K562 (cell line): ENCODE measurements at regions not wholly inside any gene's neighbourhood (a gene's known extent, or its start where the extent isn't known, plus 50 kb on each side); places are given as distances from the start of the nearest gene placed in this dataset.

ENCODE experiments used
- ATAC-seq: fragments of 200-7000 bp; cut with Tn5 transposase; 3 replicates; pipeline ENCODE4 v1.9.1; 2020; ENCODE audit warnings: moderate library complexity
- BruUV-seq: library from RNA; stranded (reverse); fragments of 400-500 nt; replicated peaks from 2 replicates; lab custom pipeline; 2021; lab: Mats Ljungman, UMichigan
- CTCF ChIA-PET: fragments of 300-600 bp; formaldehyde crosslinking; extraction: SDS; loops from one replicate; lab custom pipeline; 2021; ENCODE audit warnings: low intra/inter-chr PET ratio; lab: Yijun Ruan, JAX
- POLR2A ChIA-PET: fragments of 300-600, 350-650 bp; sonication (Branson Sonifier 250); formaldehyde crosslinking; extraction: SDS; loops from one replicate; lab custom pipeline; 2021; ENCODE audit warnings: antibody characterized with exemption, inconsistent platforms; lab: Yijun Ruan, JAX
- DNase-seq, 4 experiments: peaks; one replicate each; pipeline versions ENCODE4 v3.0.0 to v3.0.0-alpha.2; 2011 to 2018; ENCODE audit warnings: low spot score in 3 of 4, mixed read lengths in 3 of 4; ENCODE audit errors: extremely low read depth in 1 of 4
- FAIRE-seq: peaks from 2 replicates; lab custom pipeline; 2011; peaks lifted over from hg19 to GRCh38; lab: Jason Lieb, UNC
- H2AFZ ChIP-seq: 2 replicates; pipeline ENCODE4 v1.6.0; 2011; ENCODE audit warnings: low read depth, low read length, control low read depth, inconsistent platforms
- H3K27ac ChIP-seq: fragments of 200-600 bp; 3 replicates; pipeline ENCODE4 v1.8.0; 2011; ENCODE audit warnings: low read depth, mild to moderate bottlenecking, control low read depth, inconsistent platforms, low read length, moderate library complexity, mixed read lengths; ENCODE audit errors: extremely low read depth
- H3K27me3 ChIP-seq, 2 experiments: fragments of 300-600 bp in 1 of 2; 2 replicates in 1 of 2; 3 replicates in 1 of 2; pipeline versions ENCODE4 v1.6.0 to v1.8.0; 2011; ENCODE audit warnings: inconsistent platforms in 2 of 2, low read length in 2 of 2, mild to moderate bottlenecking in 1 of 2, mixed read lengths in 1 of 2, moderate library complexity in 1 of 2; ENCODE audit not compliant: control insufficient read depth in 2 of 2, insufficient read depth in 2 of 2
- H3K36me3 ChIP-seq: fragments of 300-600 bp; 3 replicates; pipeline ENCODE4 v1.8.0; 2011; ENCODE audit warnings: mild to moderate bottlenecking, low read length, inconsistent platforms; ENCODE audit not compliant: control insufficient read depth, insufficient read depth
- H3K4me1 ChIP-seq, 2 experiments: fragments of 200-600 bp in 1 of 2; replicated peaks in 1 of 2; 2 replicates in 1 of 2; 3 replicates in 1 of 2; pipeline versions ENCODE4 v1.5.1 to v1.8.0; 2011; ENCODE audit warnings: inconsistent platforms in 2 of 2, low read length in 2 of 2, mild to moderate bottlenecking in 1 of 2, mixed read lengths in 1 of 2, moderate library complexity in 1 of 2; ENCODE audit not compliant: control insufficient read depth in 2 of 2, insufficient read depth in 2 of 2
- H3K4me2 ChIP-seq: 2 replicates; pipeline ENCODE4 v1.6.1; 2011; ENCODE audit warnings: low read length, control low read depth, inconsistent platforms, mixed read lengths; ENCODE audit not compliant: insufficient read depth
- H3K4me3 ChIP-seq: fragments of 200-600 bp; sonication (generic), shearing (Covaris generic); 2 replicates; pipeline ENCODE4 v1.5.1; 2016; ENCODE audit warnings: control low read depth, inconsistent platforms
- H3K79me2 ChIP-seq: fragments of 200-600 bp; 3 replicates; pipeline ENCODE4 v1.8.0; 2011; ENCODE audit warnings: low read length, inconsistent platforms; ENCODE audit not compliant: control insufficient read depth, insufficient read depth
- H3K9ac ChIP-seq, 2 experiments: 2 replicates each; pipeline versions ENCODE4 v1.6.0 to v1.6.1; 2011; ENCODE audit warnings: low read depth in 2 of 2, low read length in 2 of 2, control low read depth in 1 of 2, inconsistent platforms in 1 of 2, mild to moderate bottlenecking in 1 of 2, mixed read lengths in 1 of 2; ENCODE audit not compliant: insufficient read depth in 1 of 2
- H3K9me1 ChIP-seq: one replicate; pipeline ENCODE4 v1.6.0; 2011; ENCODE audit warnings: inconsistent platforms, mild to moderate bottlenecking, low read length, moderate library complexity; ENCODE audit not compliant: control insufficient read depth, insufficient read depth
- H3K9me3 ChIP-seq: replicated peaks from 2 replicates; pipeline ENCODE4 v1.5.1; 2011; ENCODE audit warnings: low read depth, low read length, inconsistent platforms; ENCODE audit not compliant: control insufficient read depth, insufficient read depth
- H4K20me1 ChIP-seq: replicated peaks from 2 replicates; pipeline ENCODE4 v1.6.1; 2011; ENCODE audit warnings: low read length, inconsistent platforms, mixed read lengths; ENCODE audit not compliant: control insufficient read depth, insufficient read depth
- BRF2 ChIP-seq: IDR thresholded peaks from 3 replicates; pipeline ENCODE4 v1.6.1; 2011; ENCODE audit warnings: borderline replicate concordance, mild to moderate bottlenecking; ENCODE audit not compliant: insufficient read length, insufficient read depth
- C11orf30 ChIP-seq: fragments of 450-650 bp; IDR thresholded peaks from 2 replicates; pipeline ENCODE4 v1.6.1; 2016; ENCODE audit warnings: low read depth, mild to moderate bottlenecking
- CBX1 ChIP-seq: sonication (generic); IDR thresholded peaks from 2 replicates; pipeline ENCODE4 v1.6.1; 2016; ENCODE audit warnings: antibody characterized with exemption, low read depth, mild to moderate bottlenecking
- DACH1 ChIP-seq: fragments of 450-650 bp; IDR thresholded peaks from 2 replicates; pipeline ENCODE4 v1.6.1; 2018; ENCODE audit not compliant: partially characterized antibody
- FOXK2 ChIP-seq, 2 experiments: fragments of 450-650 bp; IDR thresholded peaks in 1 of 2; conservative IDR thresholded peaks in 1 of 2; 2 replicates each; pipeline ENCODE4 v1.6.1; 2016; ENCODE audit warnings: low read depth in 2 of 2, mild to moderate bottlenecking in 1 of 2
- FOXP1 ChIP-seq: sonication (generic); formaldehyde crosslinking; IDR thresholded peaks from 2 replicates; pipeline ENCODE4 v1.8.0; 2022; ENCODE audit warnings: mild to moderate bottlenecking, missing genetic modification reagents
- HINFP ChIP-seq: fragments of 450-650 bp; conservative IDR thresholded peaks from 2 replicates; pipeline ENCODE4 v1.6.1; 2016; ENCODE audit warnings: missing genetic modification characterization, low read depth, mild to moderate bottlenecking, control low read depth, missing compliant biosample characterization
- HSF4 ChIP-seq: fragments of 250-450 bp; sonication (Bioruptor Pico); IDR thresholded peaks from 2 replicates; pipeline ENCODE4 v2.1.2; 2022; ENCODE audit warnings: mild to moderate bottlenecking, moderate library complexity, borderline replicate concordance
- LARP7 ChIP-seq: fragments of 450-650 bp; IDR thresholded peaks from 2 replicates; pipeline ENCODE4 v1.6.1; 2016
- MTF1 ChIP-seq: fragments of 250-450 bp; sonication (Bioruptor Pico); IDR thresholded peaks from 2 replicates; pipeline ENCODE4 v1.9.0; 2021; ENCODE audit warnings: moderate library complexity, mild to moderate bottlenecking, inconsistent platforms, borderline replicate concordance
- NCOA6 ChIP-seq: fragments of 450-650 bp; IDR thresholded peaks from 2 replicates; pipeline ENCODE4 v1.6.1; 2017; ENCODE audit warnings: mild to moderate bottlenecking
- PTRF ChIP-seq: fragments of 450-650 bp; IDR thresholded peaks from 2 replicates; pipeline ENCODE4 v1.6.1; 2016; ENCODE audit warnings: mild to moderate bottlenecking, missing genetic modification characterization, missing compliant biosample characterization
- SMAD1 ChIP-seq: fragments of 150-350 bp; IDR thresholded peaks from 2 replicates; pipeline ENCODE4 v1.6.1; 2014; ENCODE audit warnings: low read length, low read depth; ENCODE audit not compliant: partially characterized antibody
- SMARCE1 ChIP-seq: fragments of 450-650 bp; IDR thresholded peaks from 2 replicates; pipeline ENCODE4 v1.7.1; 2016; ENCODE audit warnings: mild to moderate bottlenecking
- ZC3H8 ChIP-seq: fragments of 450-650 bp; IDR thresholded peaks from 2 replicates; pipeline ENCODE4 v1.6.1; 2017
- ZNF24 ChIP-seq: fragments of 450-650 bp; IDR thresholded peaks from 2 replicates; pipeline ENCODE4 v1.6.1; 2016
- ZNF280A ChIP-seq: fragments of 450-650 bp; IDR thresholded peaks from 2 replicates; pipeline ENCODE4 v1.6.1; 2018; ENCODE audit warnings: mild to moderate bottlenecking, low read depth; ENCODE audit not compliant: partially characterized antibody
- ZNF41 ChIP-seq: fragments of 250-450 bp; sonication (Bioruptor Pico); conservative IDR thresholded peaks from 2 replicates; pipeline ENCODE4 v1.4.0; 2020; ENCODE audit warnings: mild to moderate bottlenecking
- ZNF586 ChIP-seq: fragments of 450-650 bp; formaldehyde crosslinking; conservative IDR thresholded peaks from 2 replicates; pipeline ENCODE4 v1.4.0; 2020; ENCODE audit warnings: mild to moderate bottlenecking, moderate library complexity
- ZNF707 ChIP-seq: fragments of 250-450 bp; sonication (Bioruptor Pico); conservative IDR thresholded peaks from 2 replicates; pipeline ENCODE4 v1.8.0; 2022; ENCODE audit warnings: inconsistent platforms, mild to moderate bottlenecking, moderate library complexity
- WGBS: fragments of 100-300 bp; shearing (Covaris generic); methylation state at CpG from one replicate; pipeline ENCODE4 v1.1.6; 2016; ENCODE audit warnings: low coverage, mixed read lengths; ENCODE audit not compliant: insufficient coverage; ENCODE audit errors: missing lambda C conversion rate; 5-methylcytosine and 5-hydroxymethylcytosine counted together
- in situ Hi-C: fragments of 300-500 bp; cut with MboI; formaldehyde crosslinking; loops from 4 replicates; pipeline ENCODE4 v1.15.0; 2018; ENCODE audit warnings: inconsistent platforms, mixed read lengths
- intact Hi-C: fragments of 100-400 bp; cut with micrococcal nuclease; formaldehyde crosslinking; loops from 2 replicates; pipeline ENCODE4 v1.14.2; 2022

- TF ChIP-seq ZNF280A = no peak
- TF ChIP-seq FOXK2 (conservative IDR thresholded peaks at IDR 0.05 in 1 of 2, IDR thresholded peaks at IDR 0.05 in 1 of 2; ENCODE audit: low read depth in 2 of 2) = no peak
- TF ChIP-seq ZNF707 (CRISPR knock-in tag) = no peak
- TF ChIP-seq CBX1 = no peak
- TF ChIP-seq NCOA6 = no peak
- no peak for TF ChIP-seq ZNF24
- TF ChIP-seq C11orf30 = peak; percentile 14; the same call in 1 of the 2 replicates
- no peak for TF ChIP-seq ZNF586 (CRISPR knock-in tag)
- TF ChIP-seq ZNF41 (CRISPR knock-in tag) = no peak
- TF ChIP-seq SMAD1 = no peak
Observed at GRCh38 chr2:43114210-43114609, 112.2 kb downstream of the ZFP36L2 start (continued).

GRCh38 chr2:43111788-43112554 lies 114.4 kb downstream of the ZFP36L2 start:
- in situ Hi-C loops (no loop called here), intact Hi-C loops (no loop called here)
- FAIRE-seq = no peak
- Histone ChIP-seq H3K9me1 (no peaks in the 10 kb centered on the region), H4K20me1 (no peaks in the 10 kb centered on the region), H3K27me3 (no peaks in the 10 kb centered on the region), H3K9ac (no peak overlapping the region), H3K9me3 (no peaks in the 10 kb centered on the region), H3K79me2 (no peaks in the 10 kb centered on the region), H3K4me2 (no peak overlapping the region), H3K36me3 (no peaks in the 10 kb centered on the region), H3K4me1 (no peaks in the 10 kb centered on the region; a peak in 1 of 5 replicates), H2AFZ (no peak overlapping the region), H3K4me3 (no peak overlapping the region), H3K27ac (no peak overlapping the region)
- no peak for DNase-seq
- BruUV-seq = no TSS peak
- POLR2A ChIA-PET = no interaction called here
- ATAC-seq = no peak
- WGBS = 40% methylated on average over 7 of the region's 7 CpGs
- CTCF ChIA-PET = interaction anchor here (0.5 kb wide), 1 partner anchor 372 kb away, joined by 3 read pairs; no protein-coding TSS in a partner anchor
- TF ChIP-seq ZC3H8 (no peak), SMARCE1 (no peak), HINFP (tag) (no peak), PTRF (tag) (no peak), LARP7 (no peak), FOXP1 (no peak), BRF2 (no peak), HSF4 (CRISPR knock-in tag) (no peak), DACH1 (no peak), MTF1 (CRISPR knock-in tag) (no peak)
